ENCODE measurements at regions not wholly inside any gene's neighbourhood (a gene's known extent, or its start where the extent isn't known, plus 50 kb on each side); places are given as distances from the start of the nearest gene placed in this dataset.

GRCh38 chr6:144462058-144462457 lies 176.9 kb downstream of the UTRN start (continued):
- TF ChIP-seq REST (IDR thresholded peaks at IDR 0.05) (no peak), YY1 (IDR thresholded peaks at IDR 0.05) (no peak), RXRA (IDR thresholded peaks at IDR 0.05) (no peak), HNF4A (conservative IDR thresholded peaks at IDR 0.05) (no peak)

- TF ChIP-seq CTCF (IDR thresholded peaks at IDR 0.05; ENCODE audit: low read depth, low read length, missing input control) (no peak), REST (IDR thresholded peaks at IDR 0.05) (no peak), MAX (IDR thresholded peaks at IDR 0.05) (no peak), GABPA (IDR thresholded peaks at IDR 0.05 in 1 of 2, conservative IDR thresholded peaks at IDR 0.05 in 1 of 2) (no peak), ATF3 (IDR thresholded peaks at IDR 0.05) (no peak)
- Histone ChIP-seq H3K27me3 (ENCODE audit: control insufficient read depth in 4 of 4, insufficient read depth in 4 of 4, low read length in 3 of 4) (no peaks in the 10 kb centered on the region), H3K4me3 (ENCODE audit: low read depth in 1 of 3, low read length in 3 of 3) (no peak overlapping the region), H3K9me3 (ENCODE audit: control insufficient read depth in 4 of 4, low read length in 3 of 4) (no peaks in the 10 kb centered on the region), H3K9ac (ENCODE audit: low read depth in 1 of 2, low read length in 2 of 2) (no peak overlapping the region), H3K36me3 (ENCODE audit: control insufficient read depth in 4 of 4, insufficient read depth in 3 of 4, low read depth in 1 of 4, low read length in 3 of 4) (peaks cover 0 to 16% (median 10%) of the 10 kb centered on the region in 4 donors), H3K4me1 (ENCODE audit: control insufficient read depth in 4 of 4, insufficient read depth in 4 of 4, low read length in 3 of 4) (no peaks in the 10 kb centered on the region), H3K27ac (ENCODE audit: low read depth in 1 of 2, low read length in 2 of 2) (no peak overlapping the region)
- no peak for DNase-seq (ENCODE audit: low spot score)
- WGBS: 96% methylated on average over 2 of the region's 2 CpGs
Measured at GRCh38 chr6:144466716-144467115, 181.6 kb downstream of the UTRN start.

GRCh38 chr6:144467172-144467762 lies 182.1 kb downstream of the UTRN start:
- TF ChIP-seq TAF1 (conservative IDR thresholded peaks at IDR 0.05) (no peak), FOXA1 (IDR thresholded peaks at IDR 0.05) (no peak)
- H3K9me3 ChIP-seq (ENCODE audit: control insufficient read depth in 4 of 4, low read length in 3 of 4): no peaks in the 10 kb centered on the region
- no peaks in the 10 kb centered on the region for H3K4me1 ChIP-seq (ENCODE audit: control insufficient read depth in 4 of 4, insufficient read depth in 4 of 4, low read length in 3 of 4)
- 95% methylated on average over 8 of the region's 8 CpGs for WGBS
- H3K36me3 ChIP-seq (ENCODE audit: control insufficient read depth in 4 of 4, insufficient read depth in 3 of 4, low read depth in 1 of 4, low read length in 3 of 4): peaks cover 0 to 21% (median 9%) of the 10 kb centered on the region in 4 donors
- no peaks in the 10 kb centered on the region for H3K27me3 ChIP-seq (ENCODE audit: control insufficient read depth in 4 of 4, insufficient read depth in 4 of 4, low read length in 3 of 4)
- no peak overlapping the region for H3K4me3 ChIP-seq (ENCODE audit: low read depth in 1 of 3, low read length in 3 of 3)
- H3K27ac ChIP-seq (ENCODE audit: low read depth in 1 of 2, low read length in 2 of 2): no peak overlapping the region
- no peak for DNase-seq (ENCODE audit: low spot score)
- H3K9ac ChIP-seq (ENCODE audit: low read depth in 1 of 2, low read length in 2 of 2): no peak overlapping the region

Measured in liver (tissue), 8 donors.